Left colon (tissue), 2 donors: ENCODE measurements at regions not wholly inside any gene's neighbourhood (a gene's known extent, or its start where the extent isn't known, plus 50 kb on each side); places are given as distances from the start of the nearest gene placed in this dataset.
"Not testable (repeated sequence)": the region's sequence is repeated elsewhere in the genome, so short reads cannot be mapped to it uniquely, and the experiment has no call there.

Experiments
- ATAC-seq: fragments of 200-7000 bp; cut with Tn5 transposase; one replicate; pipeline ENCODE4 v1.9.1; 2020; ENCODE audit warnings: mild to moderate bottlenecking, moderate library complexity
- DNase-seq, 2 donors: peaks; one replicate each; pipeline ENCODE4 v3.0.0-alpha.2; 2020
- intact Hi-C, 2 donors: fragments of 100-400 bp; cut with DNase I in 1 of 2; cut with micrococcal nuclease in 1 of 2; formaldehyde crosslinking; loops; one replicate each; pipeline versions ENCODE4 v1.11.2 to v1.14.0; 2022; cut with DNase I, micrococcal nuclease
- donor health status: DM: no; HTN: no; CAD: no.
- donor health status: DM: yes; HTN: yes; CAD: no.

GRCh38 chr21:39085843-39086405, 97.3 kb downstream of the PSMG1 start:
- DNase-seq (no peak), ATAC-seq (no peak)

GRCh38 chr21:39084979-39085729, 98.1 kb downstream of the PSMG1 start:
- intact Hi-C loops: no loop called here
- ATAC-seq (no peak), DNase-seq (no peak)

More at GRCh38 chr21:39085843-39086405, 97.3 kb downstream of the PSMG1 start:
- intact Hi-C loops: no loop called here

GRCh38 chr21:39084073-39084472, 99.2 kb downstream of the PSMG1 start:
- ATAC-seq (no peak), DNase-seq (no peak)
- intact Hi-C loops: no loop called here

GRCh38 chr21:39083377-39084008, 99.8 kb downstream of the PSMG1 start:
- intact Hi-C loops: no loop called here
- ATAC-seq: peak; percentile 63
- DNase-seq: peak; percentile 72 to 75

- intact Hi-C loops: no loop called here
- DNase-seq: peak; percentile 52 to 66
- ATAC-seq: peak; percentile 81
Observed at GRCh38 chr21:39082656-39083376, 100.4 kb downstream of the PSMG1 start.

- no peak for ATAC-seq
Observed at GRCh38 chr21:39080366-39080765, 102.9 kb downstream of the PSMG1 start.

GRCh38 chr21:39079617-39080016, 103.6 kb downstream of the PSMG1 start:
- no peak for ATAC-seq
- peak; percentile 44 to 74 for DNase-seq
- intact Hi-C loops: no loop called here

More at GRCh38 chr21:39080366-39080765, 102.9 kb downstream of the PSMG1 start:
- DNase-seq: no peak
- intact Hi-C loops: no loop called here

GRCh38 chr21:39078322-39079065, 104.8 kb downstream of the PSMG1 start:
- intact Hi-C loops: no loop called here
- DNase-seq (no peak), ATAC-seq (no peak)

- DNase-seq (no peak), ATAC-seq (no peak)
- intact Hi-C loops: no loop called here
Observed at GRCh38 chr21:39077876-39078275, 105.4 kb downstream of the PSMG1 start.

- DNase-seq: no peak
- no peak for ATAC-seq
- intact Hi-C loops: no loop called here
Observed at GRCh38 chr21:39074508-39074907, 108.7 kb downstream of the PSMG1 start.

GRCh38 chr21:39073717-39074116, 109.5 kb downstream of the PSMG1 start:
- DNase-seq: no peak
- intact Hi-C loops: no loop called here
- no peak for ATAC-seq

GRCh38 chr21:39073063-39073462, 110.2 kb downstream of the PSMG1 start:
- ATAC-seq (no peak), DNase-seq (no peak)
- intact Hi-C loops: no loop called here

GRCh38 chr21:39072468-39072867, 110.8 kb downstream of the PSMG1 start:
- DNase-seq (no peak), ATAC-seq (no peak)
- intact Hi-C loops: no loop called here

- no peak for ATAC-seq
- DNase-seq: no peak
- intact Hi-C loops: no loop called here
Observed at GRCh38 chr21:39071623-39072214, 111.5 kb downstream of the PSMG1 start.

- not testable (repeated sequence) for DNase-seq
Observed at GRCh38 chr21:39069856-39070255, 113.4 kb downstream of the PSMG1 start.

GRCh38 chr21:39066829-39067780, 116.1 kb downstream of the PSMG1 start:
- ATAC-seq (no peak), DNase-seq (no peak)
- intact Hi-C loops: no loop called here

More at GRCh38 chr21:39069856-39070255, 113.4 kb downstream of the PSMG1 start:
- ATAC-seq, intact Hi-C loops: not testable (repeated sequence)

GRCh38 chr21:39065917-39066316, 117.3 kb downstream of the PSMG1 start:
- intact Hi-C loops: no loop called here
- no peak for ATAC-seq
- no peak for DNase-seq
